OCI-LY7 (cell line): ENCODE measurements at regions not wholly inside any gene's neighbourhood (a gene's known extent, or its start where the extent isn't known, plus 50 kb on each side); places are given as distances from the start of the nearest gene placed in this dataset.
"Not testable (repeated sequence)": the region's sequence is repeated elsewhere in the genome, so short reads cannot be mapped to it uniquely, and the experiment has no call there.

ENCODE experiments used
- BruUV-seq: library from RNA; stranded (reverse); fragments of 400-500 nt; replicated peaks from 2 replicates; lab custom pipeline; 2021; lab: Mats Ljungman, UMichigan
- CTCF ChIA-PET: fragments of 300-600 bp; sonication (Branson Sonifier 250); formaldehyde crosslinking; loops from one replicate; lab custom pipeline; 2022; ENCODE audit warnings: antibody characterized with exemption; ENCODE audit not compliant: unreplicated experiment; lab: Charles Lee
- POLR2A ChIA-PET: fragments of 300-600 bp; sonication (Branson Sonifier 250); formaldehyde crosslinking; loops from one replicate; lab custom pipeline; 2022; ENCODE audit warnings: antibody characterized with exemption; lab: Charles Lee
- DNase-seq: peaks from one replicate; pipeline ENCODE4 v3.0.0-alpha.2; 2015; ENCODE audit warnings: low spot score
- H2AFZ ChIP-seq: fragments of 200-600 bp; sonication (generic), shearing (Covaris generic); 2 replicates; pipeline ENCODE4 v1.6.1; 2014; ENCODE audit warnings: mild to moderate bottlenecking, antibody characterized with exemption, low read length, moderate library complexity
- H3K27ac ChIP-seq: fragments of 200-600 bp; sonication (generic); 2 replicates; pipeline ENCODE4 v1.5.1; 2014; ENCODE audit warnings: mixed run types, low read depth, mild to moderate bottlenecking, moderate library complexity, low read length, inconsistent platforms; ENCODE audit not compliant: poor library complexity, severe bottlenecking
- H3K36me3 ChIP-seq: fragments of 200-600 bp; sonication (generic); 2 replicates; pipeline ENCODE4 v1.6.1; 2014; ENCODE audit warnings: mild to moderate bottlenecking, antibody characterized with exemption, low read length, moderate library complexity, mixed read lengths; ENCODE audit not compliant: insufficient read depth
- H3K4me1 ChIP-seq: fragments of 200-600 bp; sonication (generic); 2 replicates; pipeline ENCODE4 v1.5.1; 2014; ENCODE audit warnings: mild to moderate bottlenecking, low read length; ENCODE audit not compliant: insufficient read depth, poor library complexity, severe bottlenecking
- H3K4me2 ChIP-seq: fragments of 200-600 bp; sonication (generic); 2 replicates; pipeline ENCODE4 v1.6.1; 2014; ENCODE audit warnings: mild to moderate bottlenecking, low read length
- H3K4me3 ChIP-seq: fragments of 200-600 bp; sonication (generic); 2 replicates; pipeline ENCODE4 v1.5.1; 2014; ENCODE audit warnings: mild to moderate bottlenecking, low read depth, low read length; ENCODE audit not compliant: poor library complexity, severe bottlenecking
- H3K79me2 ChIP-seq: fragments of 200-600 bp; sonication (generic); 2 replicates; pipeline ENCODE4 v1.6.1; 2016; ENCODE audit warnings: low read depth, mild to moderate bottlenecking, low read length, moderate library complexity, mixed read lengths; ENCODE audit not compliant: insufficient read depth
- H3K9me2 ChIP-seq: fragments of 200-600 bp; sonication (generic); 2 replicates; pipeline ENCODE4 v1.6.1; 2016; ENCODE audit warnings: mild to moderate bottlenecking, low read length, mixed read lengths; ENCODE audit not compliant: insufficient read depth
- H3K9me3 ChIP-seq: fragments of 200-600 bp; sonication (generic); 2 replicates; pipeline ENCODE4 v1.6.1; 2014; ENCODE audit warnings: mild to moderate bottlenecking, mixed run types, low read length, mixed read lengths
- H4K20me1 ChIP-seq: fragments of 200-600 bp; sonication (generic); 2 replicates; pipeline ENCODE4 v1.6.1; 2014; ENCODE audit warnings: mild to moderate bottlenecking, antibody characterized with exemption, low read length, moderate library complexity, mixed read lengths; ENCODE audit not compliant: insufficient read depth
- CTCF ChIP-seq: fragments of 200-600 bp; sonication (generic); conservative IDR thresholded peaks from 2 replicates; pipeline ENCODE4 v1.5.1; 2014; ENCODE audit warnings: mild to moderate bottlenecking, antibody characterized with exemption, low read length, moderate library complexity, mixed read lengths
- EZH2phosphoT487 ChIP-seq: fragments of 200-600 bp; sonication (generic); IDR thresholded peaks from 2 replicates; pipeline ENCODE4 v1.6.1; 2018; ENCODE audit warnings: low read depth, borderline replicate concordance, mild to moderate bottlenecking, mixed run types, antibody characterized with exemption, low read length, moderate library complexity, mixed read lengths
- intact Hi-C: fragments of 100-400 bp; cut with micrococcal nuclease; formaldehyde crosslinking; loops from one replicate; pipeline ENCODE4 v1.10.0; 2022; ENCODE audit not compliant: unreplicated experiment

DNA sequence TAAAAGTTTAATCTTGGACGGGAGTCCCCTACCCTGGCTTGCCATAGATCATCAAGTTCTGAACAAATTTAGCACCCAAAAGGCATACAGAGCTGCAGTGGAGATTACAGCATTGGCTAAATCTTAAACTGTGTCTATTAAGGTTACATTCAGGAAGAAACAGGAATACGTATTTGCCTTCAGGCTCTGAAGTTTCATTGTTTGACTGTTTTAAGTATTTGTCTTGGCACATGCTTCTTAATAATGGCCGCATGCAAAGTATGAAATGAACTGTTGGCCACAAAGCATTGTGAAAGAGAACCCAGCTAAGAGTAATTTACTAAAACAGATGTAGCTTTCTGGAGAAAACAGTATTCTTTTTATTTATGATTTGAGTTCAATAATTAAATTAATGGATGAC lies 63.9 kb upstream of the CNEP1R1 start:
- intact Hi-C loops, result no loop called here
- Histone ChIP-seq H4K20me1 (no peaks in the 10 kb centered on the region), H3K36me3 (no peaks in the 10 kb centered on the region), H3K4me2 (no peak overlapping the region), H3K9me3 (no peaks in the 10 kb centered on the region), H3K4me1 (no peaks in the 10 kb centered on the region), H2AFZ (no peak overlapping the region), H3K79me2 (no peaks in the 10 kb centered on the region), H3K4me3 (no peak overlapping the region), H3K9me2 (no peaks in the 10 kb centered on the region), H3K27ac (no peak overlapping the region)
- ChIA-PET CTCF (no interaction called here), POLR2A (interaction anchor here (0.6 to 0.8 kb wide), 2 partner anchors 10 to 29 kb away, joined by 3 read pairs; no protein-coding TSS in a partner anchor)
- DNase-seq, result no peak
- TF ChIP-seq CTCF (no peak), EZH2phosphoT487 (no peak)
- BruUV-seq, result no TSS peak

GRCh38 chr16:49962566-49962965 lies 62.5 kb upstream of the CNEP1R1 start:
- H3K4me3 ChIP-seq, BruUV-seq, H3K27ac ChIP-seq, POLR2A ChIA-PET, H4K20me1 ChIP-seq, DNase-seq, H3K4me2 ChIP-seq, H3K9me3 ChIP-seq, H3K9me2 ChIP-seq, CTCF ChIA-PET, H2AFZ ChIP-seq, H3K4me1 ChIP-seq, H3K36me3 ChIP-seq, H3K79me2 ChIP-seq, intact Hi-C loops: not testable (repeated sequence)

DNA sequence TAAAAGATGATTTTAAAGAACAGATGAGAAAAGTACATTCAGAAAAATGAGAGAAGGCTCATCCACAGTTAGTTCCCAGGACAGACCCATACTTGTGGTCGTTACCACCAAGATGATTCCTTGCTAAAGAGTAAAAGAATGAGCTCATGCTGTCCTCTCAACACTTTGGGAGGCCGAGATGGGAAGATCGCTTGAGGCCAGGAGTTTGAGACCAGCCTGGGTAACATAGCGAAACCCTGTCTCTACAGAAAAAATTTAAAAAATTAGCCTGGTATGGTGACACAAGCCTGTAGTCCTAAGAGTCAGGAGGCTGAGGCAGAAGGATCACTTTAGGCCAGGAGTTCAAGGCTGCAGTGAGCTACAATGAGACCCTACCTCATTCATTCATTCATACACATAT lies 60.7 kb upstream of the CNEP1R1 start:
- no peak overlapping the region for H3K27ac ChIP-seq
- no peaks in the 10 kb centered on the region for H3K9me2 ChIP-seq
- no peaks in the 10 kb centered on the region for H3K36me3 ChIP-seq
- no TSS peak for BruUV-seq
- no peaks in the 10 kb centered on the region for H3K4me1 ChIP-seq
- H3K4me2 ChIP-seq, result no peak overlapping the region
- CTCF ChIA-PET, result no interaction called here
- H2AFZ ChIP-seq, result no peak overlapping the region
- TF ChIP-seq CTCF (no peak), EZH2phosphoT487 (no peak)
- no peak overlapping the region for H3K4me3 ChIP-seq
- POLR2A ChIA-PET, result no interaction called here
- H4K20me1 ChIP-seq, result no peaks in the 10 kb centered on the region
- H3K79me2 ChIP-seq, result no peaks in the 10 kb centered on the region
- H3K9me3 ChIP-seq, result no peaks in the 10 kb centered on the region
- DNase-seq, result no peak
- intact Hi-C loops, result no loop called here
